ENCODE measurements at regions not wholly inside any gene's neighbourhood (a gene's known extent, or its start where the extent isn't known, plus 50 kb on each side); places are given as distances from the start of the nearest gene placed in this dataset.
A peak's percentile ranks its signal among the peaks of the same experiment; 100 is the strongest.

- Histone ChIP-seq H3K27me3 (ENCODE audit: control insufficient read depth, insufficient read depth, low read length) (no peaks in the 10 kb centered on the region), H3K36me3 (replicated peaks; ENCODE audit: control insufficient read depth, insufficient read depth, low read length) (no peaks in the 10 kb centered on the region), H3K4me3 (ENCODE audit: insufficient read depth, low read depth, low read length) (no peak overlapping the region)
- no peak for DNase-seq
Observed at GRCh38 chr10:117694190-117694589, 151.6 kb downstream of the EMX2 start.

- H3K36me3 ChIP-seq (replicated peaks; ENCODE audit: control insufficient read depth, insufficient read depth, low read length): no peaks in the 10 kb centered on the region
- H3K4me3 ChIP-seq (ENCODE audit: insufficient read depth, low read depth, low read length): no peak overlapping the region
- DNase-seq: no peak
- H3K27me3 ChIP-seq (ENCODE audit: control insufficient read depth, insufficient read depth, low read length): no peaks in the 10 kb centered on the region
Observed at GRCh38 chr10:117697402-117697801, 154.9 kb downstream of the EMX2 start.

- H3K27me3 ChIP-seq (ENCODE audit: control insufficient read depth, insufficient read depth, low read length): no peaks in the 10 kb centered on the region
- no peak overlapping the region for H3K4me3 ChIP-seq (ENCODE audit: insufficient read depth, low read depth, low read length)
- H3K36me3 ChIP-seq (replicated peaks; ENCODE audit: control insufficient read depth, insufficient read depth, low read length): no peaks in the 10 kb centered on the region
- no peak for DNase-seq
Observed at GRCh38 chr10:117698809-117699208, 156.3 kb downstream of the EMX2 start.

GRCh38 chr10:117699436-117700075 is 157.0 kb downstream of the EMX2 start:
- Histone ChIP-seq H3K4me3 (ENCODE audit: insufficient read depth, low read depth, low read length) (no peak overlapping the region), H3K36me3 (replicated peaks; ENCODE audit: control insufficient read depth, insufficient read depth, low read length) (no peaks in the 10 kb centered on the region), H3K27me3 (ENCODE audit: control insufficient read depth, insufficient read depth, low read length) (no peaks in the 10 kb centered on the region)
- no peak for DNase-seq

GRCh38 chr10:117710181-117710798 is 167.7 kb downstream of the EMX2 start:
- Histone ChIP-seq H3K27me3 (ENCODE audit: control insufficient read depth, insufficient read depth, low read length) (no peaks in the 10 kb centered on the region), H3K36me3 (replicated peaks; ENCODE audit: control insufficient read depth, insufficient read depth, low read length) (no peaks in the 10 kb centered on the region), H3K4me3 (ENCODE audit: insufficient read depth, low read depth, low read length) (no peak overlapping the region)
- no peak for DNase-seq

- H3K27me3 ChIP-seq (ENCODE audit: control insufficient read depth, insufficient read depth, low read length): no peaks in the 10 kb centered on the region; the same call in 1 of the 2 replicates
- H3K36me3 ChIP-seq (replicated peaks; ENCODE audit: control insufficient read depth, insufficient read depth, low read length): no peaks in the 10 kb centered on the region
- no peak overlapping the region for H3K4me3 ChIP-seq (ENCODE audit: insufficient read depth, low read depth, low read length)
- DNase-seq: no peak
Observed at GRCh38 chr10:117716889-117717288, 174.3 kb downstream of the EMX2 start.

GRCh38 chr10:117718986-117719920 is 176.7 kb downstream of the EMX2 start:
- no peaks in the 10 kb centered on the region; the same call in 1 of the 2 replicates for H3K27me3 ChIP-seq (ENCODE audit: control insufficient read depth, insufficient read depth, low read length)
- no peak for DNase-seq
- H3K36me3 ChIP-seq (replicated peaks; ENCODE audit: control insufficient read depth, insufficient read depth, low read length): no peaks in the 10 kb centered on the region
- H3K4me3 ChIP-seq (ENCODE audit: insufficient read depth, low read depth, low read length): no peak overlapping the region

- Histone ChIP-seq H3K4me3 (ENCODE audit: insufficient read depth, low read depth, low read length) (no peak overlapping the region), H3K36me3 (replicated peaks; ENCODE audit: control insufficient read depth, insufficient read depth, low read length) (no peaks in the 10 kb centered on the region), H3K27me3 (ENCODE audit: control insufficient read depth, insufficient read depth, low read length) (no peaks in the 10 kb centered on the region; the same call in 1 of the 2 replicates)
- peak; percentile 54 for DNase-seq
Observed at GRCh38 chr10:117720931-117721835, 178.6 kb downstream of the EMX2 start.

GRCh38 chr10:117721873-117722272 is 179.3 kb downstream of the EMX2 start:
- no peak overlapping the region for H3K4me3 ChIP-seq (ENCODE audit: insufficient read depth, low read depth, low read length)
- no peaks in the 10 kb centered on the region; the same call in 1 of the 2 replicates for H3K27me3 ChIP-seq (ENCODE audit: control insufficient read depth, insufficient read depth, low read length)
- H3K36me3 ChIP-seq (replicated peaks; ENCODE audit: control insufficient read depth, insufficient read depth, low read length): no peaks in the 10 kb centered on the region
- no peak for DNase-seq

- Histone ChIP-seq H3K27me3 (ENCODE audit: control insufficient read depth, insufficient read depth, low read length) (no peaks in the 10 kb centered on the region; the same call in 1 of the 2 replicates), H3K36me3 (replicated peaks; ENCODE audit: control insufficient read depth, insufficient read depth, low read length) (no peaks in the 10 kb centered on the region), H3K4me3 (ENCODE audit: insufficient read depth, low read depth, low read length) (no peak overlapping the region)
- DNase-seq: no peak
Observed at GRCh38 chr10:117723343-117723742, 180.8 kb downstream of the EMX2 start.

- no peaks in the 10 kb centered on the region for H3K36me3 ChIP-seq (replicated peaks; ENCODE audit: control insufficient read depth, insufficient read depth, low read length)
- DNase-seq: no peak
- no peaks in the 10 kb centered on the region; the same call in 1 of the 2 replicates for H3K27me3 ChIP-seq (ENCODE audit: control insufficient read depth, insufficient read depth, low read length)
- no peak overlapping the region for H3K4me3 ChIP-seq (ENCODE audit: insufficient read depth, low read depth, low read length)
Observed at GRCh38 chr10:117725993-117726392, 183.4 kb downstream of the EMX2 start.

- no peak for DNase-seq
- Histone ChIP-seq H3K4me3 (ENCODE audit: insufficient read depth, low read depth, low read length) (no peak overlapping the region), H3K36me3 (replicated peaks; ENCODE audit: control insufficient read depth, insufficient read depth, low read length) (no peaks in the 10 kb centered on the region), H3K27me3 (ENCODE audit: control insufficient read depth, insufficient read depth, low read length) (no peaks in the 10 kb centered on the region)
Observed at GRCh38 chr10:117726596-117727295, 184.2 kb downstream of the EMX2 start.

GRCh38 chr10:117727421-117727820 is 184.9 kb downstream of the EMX2 start:
- no peak for DNase-seq
- H3K36me3 ChIP-seq (replicated peaks; ENCODE audit: control insufficient read depth, insufficient read depth, low read length): no peaks in the 10 kb centered on the region
- H3K27me3 ChIP-seq (ENCODE audit: control insufficient read depth, insufficient read depth, low read length): no peaks in the 10 kb centered on the region
- H3K4me3 ChIP-seq (ENCODE audit: insufficient read depth, low read depth, low read length): no peak overlapping the region

All from H7 (cell line).